GM21576 (cell line): ENCODE measurements at regions not wholly inside any gene's neighbourhood (a gene's known extent, or its start where the extent isn't known, plus 50 kb on each side); places are given as distances from the start of the nearest gene placed in this dataset.
"Not testable (repeated sequence)": the region's sequence is repeated elsewhere in the genome, so short reads cannot be mapped to it uniquely, and the experiment has no call there.

ENCODE experiments used
- ATAC-seq: cut with Tn5 transposase; IDR thresholded peaks from one replicate; pipeline ENCODE4 v1.9.1; 2021; ENCODE audit warnings: mild to moderate bottlenecking, moderate library complexity; ENCODE audit not compliant: unreplicated experiment

DNA sequence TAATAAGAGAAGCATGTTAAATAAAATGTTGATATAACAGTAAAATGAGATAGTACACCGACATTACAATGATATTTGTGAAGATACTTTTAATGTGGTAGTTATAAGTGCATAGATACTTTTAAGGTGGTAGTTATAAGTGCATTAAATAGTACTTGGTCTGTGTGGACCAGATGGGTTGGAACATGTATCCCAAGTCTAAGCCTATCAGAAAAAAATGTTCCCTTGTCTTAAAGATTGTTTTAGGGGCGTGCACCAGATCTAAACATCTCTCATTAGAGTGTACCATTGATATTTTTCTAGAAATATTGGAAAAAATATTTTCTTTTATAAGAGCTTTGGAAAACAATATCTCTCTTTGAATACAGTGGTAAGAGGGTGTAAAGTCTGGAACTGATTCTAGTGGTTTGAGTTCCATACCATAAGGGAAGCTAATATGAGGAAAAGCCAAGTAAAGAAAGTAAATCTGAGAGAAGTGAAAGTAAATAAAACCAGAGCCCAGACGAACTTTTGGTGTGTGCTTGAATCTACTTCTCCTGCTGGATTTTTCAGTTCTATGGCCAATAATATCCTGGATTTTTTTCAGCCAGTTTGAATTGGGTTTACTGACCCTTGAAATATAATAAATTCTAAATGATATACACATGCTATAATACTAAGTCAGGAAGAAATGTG is 175.3 kb downstream of the MBL2 start:
- ATAC-seq, result no peak

DNA sequence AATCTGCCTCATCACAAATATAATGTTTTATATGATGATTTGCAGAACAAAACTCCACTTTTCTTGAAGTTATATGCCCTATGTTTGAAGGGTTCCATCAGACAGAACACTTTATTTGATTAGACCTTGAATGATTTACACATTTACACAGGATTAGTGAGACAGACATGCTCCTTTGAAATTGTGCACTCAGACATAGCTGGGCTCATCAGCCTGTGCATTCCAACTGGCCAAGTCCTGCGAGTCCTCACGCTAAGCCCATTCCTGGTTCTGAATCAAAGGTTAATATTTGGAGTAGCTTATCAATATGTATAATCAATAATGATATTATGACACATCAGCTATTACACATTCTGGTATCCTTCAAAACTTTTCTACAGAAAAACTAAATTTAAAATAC is 173.6 kb downstream of the MBL2 start:
- ATAC-seq, result no peak

DNA sequence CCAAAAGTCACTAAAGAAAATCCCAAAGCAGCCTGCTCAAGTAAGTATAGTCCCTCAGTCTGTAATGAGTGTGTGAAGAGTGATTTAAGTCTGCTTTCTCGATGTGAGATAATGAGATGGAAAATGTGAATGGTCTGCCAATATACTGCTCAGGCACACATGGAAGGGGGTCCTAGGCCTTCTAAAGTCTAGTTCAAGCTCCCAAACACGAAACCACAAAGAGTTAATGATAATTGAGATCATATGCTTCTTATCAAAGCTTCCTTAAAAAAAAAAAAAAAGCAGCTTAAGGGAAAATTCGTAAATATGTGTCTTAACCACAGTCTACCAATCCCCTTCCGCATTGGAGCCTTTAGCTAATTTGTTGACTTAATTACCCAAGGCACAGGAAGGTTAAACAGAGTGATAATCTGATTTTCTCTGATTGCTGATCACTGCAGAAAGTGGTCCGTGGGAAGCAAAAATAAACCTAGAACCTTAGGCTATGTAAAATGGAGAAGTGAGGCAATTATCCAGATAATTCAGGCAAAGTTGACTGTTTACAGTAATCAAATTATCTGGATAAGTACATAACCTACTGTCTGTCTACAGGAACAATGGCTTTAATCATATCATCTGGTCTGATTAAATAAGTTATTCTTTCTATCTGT is 172.9 kb downstream of the MBL2 start:
- ATAC-seq, result no peak

DNA sequence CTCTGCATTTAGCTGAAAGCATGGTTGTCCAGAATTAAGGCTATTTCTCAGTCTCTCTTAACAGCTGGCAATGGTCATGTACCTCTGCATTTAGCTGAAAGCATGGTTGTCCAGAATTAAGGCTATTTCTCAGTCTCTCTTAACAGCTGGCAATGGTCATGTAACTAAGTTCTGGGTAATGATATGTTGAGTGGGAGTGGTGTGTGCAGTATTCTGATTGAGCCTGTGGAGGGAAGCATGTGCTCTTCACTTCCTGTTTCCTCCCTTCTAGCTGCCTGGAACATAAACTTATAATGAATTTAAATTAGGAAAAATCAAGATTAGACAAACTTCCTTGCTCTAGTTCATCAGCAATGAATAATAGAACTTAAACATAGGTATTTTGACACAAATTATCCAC is 168.5 kb downstream of the MBL2 start:
- not testable (repeated sequence) for ATAC-seq

DNA sequence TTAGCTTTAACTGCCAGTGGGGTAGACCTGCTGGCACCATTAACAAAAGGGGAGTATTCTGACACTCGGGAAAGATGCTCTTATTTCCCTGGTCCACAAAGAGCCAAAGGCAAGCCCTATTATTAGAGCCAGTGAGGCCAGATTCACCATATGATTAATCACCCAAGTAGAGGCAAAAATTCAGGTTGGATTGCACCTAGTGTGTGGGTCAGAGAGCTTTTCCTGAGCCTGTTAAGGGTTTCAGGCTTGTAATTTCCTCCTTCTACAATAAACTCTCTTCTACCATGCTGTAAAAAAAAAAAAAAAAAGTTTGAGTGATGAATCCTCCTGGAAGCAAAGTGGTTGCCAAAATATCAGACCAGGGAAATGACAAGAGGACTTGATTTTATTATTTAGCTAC is 163.5 kb downstream of the MBL2 start:
- no peak for ATAC-seq

DNA sequence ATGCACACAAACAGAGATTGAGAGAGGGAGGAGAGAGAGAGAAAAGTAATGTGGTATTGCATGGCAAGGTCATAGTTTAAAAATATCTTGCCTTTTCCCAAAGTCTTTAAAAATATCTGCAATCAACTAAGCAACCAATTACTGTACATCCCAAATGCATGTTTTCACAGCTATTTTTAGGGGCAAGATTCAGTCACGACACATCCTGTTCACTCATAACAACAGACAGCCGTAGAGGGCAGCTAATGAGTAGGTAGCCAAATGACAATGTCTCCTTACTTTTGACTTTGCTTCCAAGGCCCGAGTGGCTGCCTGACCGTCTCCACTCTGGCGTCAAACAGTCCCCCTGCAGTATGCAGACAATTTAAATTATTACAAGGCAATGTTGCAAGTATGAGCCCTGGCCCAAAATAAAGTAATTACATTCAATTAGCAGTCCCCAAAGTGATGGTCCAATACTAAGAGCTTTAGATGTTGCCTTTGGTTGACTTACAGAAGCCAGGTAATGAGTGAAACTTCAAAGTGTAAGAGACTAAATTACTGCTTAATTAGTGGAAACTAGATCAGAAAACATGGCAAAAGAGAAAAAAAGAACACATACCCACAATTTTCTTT is 162.9 kb downstream of the MBL2 start:
- ATAC-seq, result no peak

DNA sequence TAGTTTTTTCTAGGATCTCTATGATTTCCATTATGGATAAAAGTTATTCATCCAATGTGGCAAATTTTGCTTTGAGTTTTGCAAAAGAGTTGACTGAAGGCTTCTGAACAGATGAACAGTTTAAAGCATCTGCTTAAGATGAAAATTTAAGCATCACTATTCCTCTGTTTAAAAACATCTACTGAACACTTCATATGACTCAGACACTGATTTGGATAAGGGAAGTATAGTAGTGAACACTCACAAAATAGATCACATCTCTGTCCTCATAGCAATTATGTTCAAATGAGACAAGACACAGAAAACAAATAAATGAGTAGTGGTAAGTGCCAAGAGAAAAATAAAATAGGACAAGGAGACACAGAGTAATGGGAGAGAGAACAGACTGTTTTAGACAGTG is 157.3 kb downstream of the MBL2 start:
- ATAC-seq, result no peak

DNA sequence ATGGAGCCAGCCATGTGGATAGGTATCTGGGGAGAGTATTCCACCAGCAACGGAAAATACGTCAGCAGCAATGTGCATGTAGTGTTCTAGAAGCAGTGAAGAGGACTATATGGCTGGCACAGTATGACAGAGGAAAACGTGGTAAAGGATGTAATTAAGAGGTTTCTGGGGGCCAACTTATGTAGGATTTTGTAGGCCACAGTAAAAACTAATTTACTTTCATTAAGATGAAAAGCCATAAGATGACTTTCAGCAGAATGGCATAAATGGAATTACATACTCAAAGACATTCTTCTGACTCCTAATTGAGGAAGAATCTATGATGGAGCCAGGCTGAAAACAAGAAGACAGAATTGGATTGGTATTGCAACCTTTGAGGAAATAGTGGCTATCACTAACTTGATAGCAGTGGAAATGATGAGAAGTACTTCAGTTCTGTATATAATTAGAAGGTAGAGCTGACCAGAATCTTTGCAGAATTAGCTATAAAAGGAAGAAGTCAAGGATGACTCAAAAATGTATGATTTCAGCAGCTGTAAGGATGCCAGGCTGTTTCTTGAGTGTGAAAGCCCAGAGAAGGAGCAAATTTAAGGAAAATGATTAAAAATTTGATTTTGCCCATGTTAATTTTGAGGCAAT is 156.7 kb downstream of the MBL2 start:
- ATAC-seq, result no peak

DNA sequence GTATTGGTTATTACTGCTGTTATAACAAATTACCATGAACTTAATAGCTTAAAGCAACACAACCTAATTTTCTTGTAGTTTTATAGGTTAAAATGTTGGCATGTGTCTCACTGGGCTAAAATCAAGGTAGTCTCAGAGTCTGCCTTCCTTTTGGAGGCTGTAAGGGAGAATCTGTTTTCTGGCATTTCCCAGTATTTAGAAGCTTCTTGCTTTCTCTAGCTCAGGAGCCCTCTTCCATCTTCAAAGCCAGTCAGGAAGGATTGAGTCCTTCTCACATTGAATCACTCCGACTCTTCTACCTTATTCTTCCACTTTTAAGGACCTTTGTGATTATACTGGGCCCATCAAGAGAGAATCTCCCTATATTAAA is 156.2 kb downstream of the MBL2 start:
- no peak for ATAC-seq

DNA sequence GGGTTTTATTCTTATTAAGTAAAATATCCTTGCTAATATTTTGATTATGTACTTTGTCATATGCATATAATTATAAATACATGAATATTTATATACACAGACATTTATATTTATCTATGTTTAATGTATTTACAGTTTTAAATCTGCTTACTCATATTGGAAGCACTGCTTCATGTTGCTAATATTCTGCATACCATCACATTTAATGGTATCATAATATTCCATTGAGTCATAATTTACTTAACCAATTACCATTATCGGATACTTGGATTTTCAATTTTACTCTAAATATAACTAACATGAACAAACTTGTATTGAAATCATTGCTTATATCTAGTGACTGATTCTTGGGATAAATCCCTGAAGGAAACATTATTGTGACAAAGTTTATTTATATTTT is 155.2 kb downstream of the MBL2 start:
- no peak for ATAC-seq

DNA sequence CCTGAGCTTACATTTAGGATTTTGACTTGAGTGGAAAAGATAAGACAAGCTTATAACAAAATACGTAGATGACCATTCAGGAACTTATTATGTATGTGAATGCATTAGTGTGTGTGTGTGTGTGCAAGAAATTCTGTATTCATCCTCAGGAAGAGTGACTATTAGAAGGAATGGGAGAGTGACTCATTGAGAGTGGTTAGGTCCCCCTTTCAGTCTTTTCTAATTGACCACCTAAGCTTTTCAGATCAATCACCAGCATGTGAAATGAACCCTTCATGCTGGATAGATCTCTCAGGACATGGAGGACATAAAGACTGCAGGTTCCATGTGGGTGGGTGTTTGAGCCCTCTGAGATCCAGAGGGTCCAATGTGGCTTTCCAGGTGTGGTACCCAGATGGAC is 153.5 kb downstream of the MBL2 start:
- ATAC-seq, result no peak

DNA sequence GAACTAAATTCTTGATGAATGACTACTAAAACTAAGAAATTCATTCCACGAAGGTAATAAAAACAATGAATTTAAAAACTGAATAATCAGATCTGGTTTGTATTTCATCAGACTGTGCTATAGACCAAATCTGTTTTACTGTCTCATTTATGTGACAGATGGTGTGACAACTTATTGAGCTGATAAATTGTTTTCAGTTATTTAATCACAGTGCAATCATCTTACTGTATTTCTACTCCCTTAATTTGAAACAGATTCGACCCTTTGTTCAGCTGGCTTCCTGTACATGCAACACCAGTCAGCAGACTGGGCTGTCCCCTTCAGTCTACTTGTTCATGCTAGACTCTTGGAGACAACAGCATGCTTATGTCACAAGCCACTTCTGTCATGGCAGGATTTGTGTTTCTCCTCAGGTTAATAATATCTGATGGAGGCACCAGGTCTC is 150.9 kb downstream of the MBL2 start:
- no peak for ATAC-seq

DNA sequence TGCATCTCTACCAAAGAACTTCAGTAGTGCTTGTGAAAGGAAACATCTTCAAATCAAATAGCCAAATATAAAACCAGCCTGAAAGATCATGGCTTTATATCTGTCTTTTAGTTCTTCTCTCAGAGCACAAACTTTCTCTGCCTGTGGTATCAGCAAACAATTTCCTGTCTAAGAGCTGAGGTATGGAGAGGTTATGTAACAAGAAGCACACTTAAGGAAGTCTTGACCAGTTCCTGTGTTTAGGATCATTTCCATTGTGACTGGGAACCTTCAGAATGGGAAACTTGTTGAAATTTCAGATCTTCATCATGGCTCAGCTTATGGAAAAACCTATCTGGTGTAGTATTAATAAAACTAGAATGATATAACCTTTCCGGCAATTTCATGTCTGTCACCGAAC is 148.8 kb downstream of the MBL2 start:
- no peak for ATAC-seq

DNA sequence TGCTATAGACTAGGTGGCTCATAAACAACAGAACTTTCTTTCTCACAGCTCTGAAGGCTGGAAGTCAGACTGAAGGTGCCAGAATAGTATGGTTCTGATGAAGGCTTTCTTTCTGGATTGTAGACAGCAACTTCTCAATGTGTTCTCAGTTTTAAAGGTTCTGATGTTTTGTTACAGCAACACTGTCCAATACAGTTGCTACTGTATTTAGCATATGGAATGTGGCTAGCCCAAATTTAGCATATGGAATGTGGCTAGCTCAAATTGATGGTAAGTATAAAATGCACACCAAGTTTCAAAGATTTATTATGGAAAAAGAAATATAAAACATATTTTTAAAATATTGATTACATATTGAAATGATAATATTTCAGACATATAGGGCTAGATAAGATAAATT is 145.3 kb downstream of the MBL2 start:
- no peak for ATAC-seq

DNA sequence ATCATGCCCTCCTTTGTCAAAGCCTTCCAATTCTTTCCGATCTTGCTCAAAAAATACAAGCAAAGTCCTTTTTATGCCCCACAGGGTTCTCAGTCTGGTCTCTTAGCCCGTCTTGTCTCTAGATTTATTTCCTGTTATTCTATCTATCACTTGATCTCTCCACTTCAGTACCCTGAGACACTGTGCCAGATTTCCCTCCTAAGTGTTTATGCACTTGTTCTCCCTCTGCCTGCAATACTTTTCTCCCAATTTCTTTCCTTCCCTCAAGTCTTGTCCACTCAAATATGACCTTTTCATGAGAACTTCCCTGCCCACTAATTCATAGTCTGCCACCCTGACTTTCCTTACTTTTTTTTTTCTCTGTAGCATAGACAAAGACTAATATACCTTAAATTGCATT is 141.4 kb downstream of the MBL2 start:
- no peak for ATAC-seq

DNA sequence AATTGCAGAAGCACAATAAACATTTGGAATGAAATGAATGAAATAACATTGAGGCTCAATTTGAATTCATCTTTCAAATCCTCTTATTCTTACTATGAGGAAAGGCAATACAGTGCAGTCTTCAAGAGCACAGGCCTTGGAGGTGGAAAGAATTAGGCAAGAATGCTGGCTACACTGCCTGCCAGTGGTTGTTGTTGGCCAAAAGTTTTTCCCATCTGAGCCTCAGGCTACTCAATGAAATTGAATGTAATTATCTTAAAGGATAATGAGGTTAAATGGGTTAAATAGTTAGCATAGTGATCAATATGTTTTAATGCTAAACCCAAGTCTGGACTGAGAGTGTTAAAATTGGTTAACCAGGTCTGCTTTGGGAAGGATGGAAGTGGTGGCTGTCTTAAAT is 140.9 kb downstream of the MBL2 start:
- no peak for ATAC-seq

DNA sequence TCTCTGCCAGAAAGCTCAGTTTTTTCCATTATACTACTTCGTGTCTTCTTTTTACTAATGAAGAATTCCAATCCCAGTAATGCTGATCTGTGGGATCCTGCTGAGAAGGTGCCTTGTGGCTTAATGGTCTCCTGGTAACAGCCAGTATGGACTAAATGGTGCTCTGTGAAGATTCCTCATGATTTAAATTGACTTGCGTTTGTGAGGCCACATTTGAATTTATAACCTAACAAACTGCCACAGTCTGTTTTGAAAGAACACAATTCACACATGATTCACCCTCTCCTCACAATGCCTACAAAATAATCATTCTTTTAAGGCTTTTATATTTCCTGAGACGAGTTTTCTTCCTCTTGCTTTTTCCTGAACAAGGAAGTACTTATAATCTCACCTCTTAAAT is 140.0 kb downstream of the MBL2 start:
- no peak for ATAC-seq

DNA sequence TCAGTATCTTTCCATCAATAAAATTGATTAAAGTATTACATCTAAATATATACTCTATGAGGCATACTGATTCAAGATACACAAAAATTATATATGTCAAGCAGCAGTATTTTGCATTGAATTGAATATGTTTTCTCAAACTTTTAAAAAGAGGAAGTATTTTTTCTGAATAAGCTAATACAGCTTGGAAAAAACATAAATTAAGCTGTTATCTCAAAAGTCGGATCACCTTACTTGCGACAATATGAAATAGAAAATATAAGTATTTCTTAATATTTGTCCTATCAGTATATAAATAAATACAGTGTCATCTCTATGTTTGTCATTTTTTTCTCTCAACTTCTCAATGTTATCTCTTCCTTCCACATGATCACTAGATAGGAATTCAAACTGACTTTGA is 139.3 kb downstream of the MBL2 start:
- no peak for ATAC-seq

DNA sequence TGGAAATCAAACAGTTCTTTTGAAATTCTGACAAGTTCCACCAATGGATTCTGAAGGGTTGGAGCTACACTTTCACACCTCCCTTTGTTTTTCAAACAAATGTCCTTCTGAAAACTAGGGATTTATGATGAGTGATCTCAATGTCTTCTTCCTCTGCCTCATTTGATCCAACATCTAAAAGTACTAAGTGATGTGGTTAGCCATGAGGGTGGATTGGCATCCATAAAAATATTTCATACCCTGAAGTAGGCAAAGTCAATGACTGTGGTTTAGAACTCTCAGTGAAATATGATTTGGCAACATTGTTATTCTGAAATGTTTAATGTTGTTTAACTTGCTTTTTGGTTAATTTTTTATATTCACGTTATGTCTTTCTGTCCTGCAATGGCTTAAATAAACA is 136.9 kb downstream of the MBL2 start:
- no peak for ATAC-seq

DNA sequence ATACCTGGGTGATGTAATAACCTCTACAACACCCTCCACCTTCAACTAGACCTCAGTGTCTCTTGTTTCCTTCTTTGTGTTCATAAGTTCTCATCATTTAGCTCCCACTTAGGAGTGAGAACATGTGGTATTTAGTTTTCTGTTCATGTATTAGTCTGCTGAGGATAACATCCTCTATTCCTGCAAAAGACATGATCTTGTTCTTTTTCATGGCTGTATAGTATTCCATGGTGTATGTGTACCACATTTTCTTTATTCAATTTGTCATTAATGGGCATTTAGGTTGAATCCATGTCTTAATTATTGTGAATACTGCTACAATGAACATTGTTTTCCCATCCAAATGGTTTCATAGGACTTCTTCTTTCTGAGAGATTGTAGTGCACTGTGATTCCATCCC is 135.7 kb downstream of the MBL2 start:
- ATAC-seq, result no peak

DNA sequence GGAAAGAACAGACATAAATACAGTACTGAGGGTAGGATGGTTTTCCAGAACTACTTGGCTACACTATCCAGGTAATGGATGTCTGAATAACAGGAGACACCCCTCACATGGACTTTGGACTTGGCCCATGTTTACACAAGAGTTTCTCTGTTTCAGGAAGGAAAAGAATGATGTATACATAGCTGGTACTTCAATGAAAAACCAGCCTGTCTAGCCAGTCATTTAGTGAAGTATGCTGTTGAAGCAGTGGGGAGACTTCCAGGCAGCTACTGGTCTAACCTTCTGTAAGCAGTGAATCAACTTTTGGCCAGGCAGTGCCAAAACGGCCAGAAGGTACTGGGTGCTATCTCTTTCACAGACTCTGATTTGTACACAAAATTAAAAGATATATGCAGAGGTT is 135.0 kb downstream of the MBL2 start:
- ATAC-seq, result no peak

DNA sequence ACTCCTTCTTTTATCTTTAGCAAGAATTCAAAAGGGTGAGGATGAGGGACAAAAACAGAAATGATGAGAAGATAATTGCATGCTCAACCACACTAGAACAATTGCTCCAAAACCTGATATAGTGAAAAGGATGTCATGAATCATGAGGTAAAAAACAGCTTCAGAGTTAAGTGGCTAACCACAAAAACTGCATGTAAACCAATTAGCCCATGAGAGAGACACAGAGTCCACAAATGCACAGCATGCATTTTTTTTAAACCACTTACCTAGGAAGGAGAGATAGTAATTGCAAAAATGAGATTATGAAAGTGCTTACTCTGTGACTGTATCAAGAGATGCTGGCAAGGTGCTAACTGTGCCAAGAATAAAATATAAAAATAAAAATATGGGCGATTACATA is 132.9 kb downstream of the MBL2 start:
- ATAC-seq, result no peak
